ENCODE measurements at regions not wholly inside any gene's neighbourhood (a gene's known extent, or its start where the extent isn't known, plus 50 kb on each side); places are given as distances from the start of the nearest gene placed in this dataset.
"Not testable (repeated sequence)": the region's sequence is repeated elsewhere in the genome, so short reads cannot be mapped to it uniquely, and the experiment has no call there.

- Mint-ChIP-seq H3K9me3 (no peaks in the 10 kb centered on the region), H3K36me3 (no peaks in the 10 kb centered on the region), H3K4me1 (no peaks in the 10 kb centered on the region), H3K27ac (no peak overlapping the region), H3K27me3 (no peaks in the 10 kb centered on the region), H3K4me3 (no peak overlapping the region)
- DNase-seq: no peak
These were observed 110.3 kb upstream of the MYLIP start for GRCh38 chr6:16018626-16019025.

DNA sequence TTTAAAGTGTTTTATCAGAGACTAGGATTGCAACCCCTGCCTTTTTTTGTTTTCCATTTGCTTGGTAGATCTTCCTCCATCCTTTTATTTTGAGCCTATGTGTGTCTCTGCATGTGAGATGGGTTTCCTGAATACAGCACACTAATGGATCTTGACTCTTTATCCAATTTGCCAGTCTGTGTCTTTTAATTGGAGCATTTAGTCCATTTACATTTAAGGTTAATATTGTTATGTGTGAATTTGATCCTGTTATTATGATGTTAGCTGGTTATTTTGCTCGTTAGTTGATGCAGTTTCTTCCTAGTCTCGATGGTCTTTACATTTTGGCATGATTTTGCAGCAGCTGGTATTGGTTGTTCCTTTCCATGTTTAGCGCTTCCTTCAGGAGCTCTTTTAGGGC is 114.6 kb upstream of the MYLIP start:
- not testable (repeated sequence) for H3K4me3 Mint-ChIP-seq, DNase-seq, H3K9me3 Mint-ChIP-seq, H3K4me1 Mint-ChIP-seq, H3K27me3 Mint-ChIP-seq, H3K36me3 Mint-ChIP-seq, H3K27ac Mint-ChIP-seq

DNA sequence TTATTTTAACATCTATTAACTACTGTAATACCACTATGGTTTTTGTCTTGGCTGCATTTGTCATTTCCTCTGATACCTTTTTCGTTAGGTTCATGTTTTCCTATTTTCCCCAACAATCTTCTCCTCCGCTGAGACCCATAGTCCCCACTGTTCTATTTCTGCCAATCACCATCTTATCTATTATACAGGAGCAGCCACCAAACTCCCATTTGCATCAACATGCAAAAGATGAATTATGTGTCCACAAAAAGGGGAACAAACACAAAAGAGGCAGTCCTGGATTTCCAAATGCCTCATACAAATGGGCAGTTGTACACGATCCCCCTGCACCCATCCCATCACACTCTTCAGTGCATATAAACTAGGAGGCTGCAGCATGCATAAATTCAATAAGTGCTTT is 121.7 kb upstream of the MYLIP start:
- H3K27ac Mint-ChIP-seq: no peak overlapping the region
- peaks cover 3% of the 10 kb centered on the region for H3K9me3 Mint-ChIP-seq
- H3K27me3 Mint-ChIP-seq: peaks cover 23% of the 10 kb centered on the region
- H3K4me1 Mint-ChIP-seq: no peaks in the 10 kb centered on the region
- DNase-seq: no peak
- no peak overlapping the region for H3K4me3 Mint-ChIP-seq
- H3K36me3 Mint-ChIP-seq: no peaks in the 10 kb centered on the region

GRCh38 chr6:16006681-16007080 is 122.2 kb upstream of the MYLIP start:
- H3K4me3 Mint-ChIP-seq: no peak overlapping the region
- DNase-seq: no peak
- H3K9me3 Mint-ChIP-seq: peaks cover 3% of the 10 kb centered on the region
- no peaks in the 10 kb centered on the region for H3K4me1 Mint-ChIP-seq
- no peaks in the 10 kb centered on the region for H3K36me3 Mint-ChIP-seq
- no peak overlapping the region for H3K27ac Mint-ChIP-seq
- peaks cover 23% of the 10 kb centered on the region for H3K27me3 Mint-ChIP-seq

- Mint-ChIP-seq H3K4me3 (no peak overlapping the region), H3K36me3 (no peaks in the 10 kb centered on the region), H3K9me3 (peaks cover 3% of the 10 kb centered on the region), H3K4me1 (no peaks in the 10 kb centered on the region), H3K27ac (no peak overlapping the region), H3K27me3 (peaks cover 23% of the 10 kb centered on the region)
- DNase-seq: no peak
These were observed 123.8 kb upstream of the MYLIP start for GRCh38 chr6:16004934-16005679.

DNA sequence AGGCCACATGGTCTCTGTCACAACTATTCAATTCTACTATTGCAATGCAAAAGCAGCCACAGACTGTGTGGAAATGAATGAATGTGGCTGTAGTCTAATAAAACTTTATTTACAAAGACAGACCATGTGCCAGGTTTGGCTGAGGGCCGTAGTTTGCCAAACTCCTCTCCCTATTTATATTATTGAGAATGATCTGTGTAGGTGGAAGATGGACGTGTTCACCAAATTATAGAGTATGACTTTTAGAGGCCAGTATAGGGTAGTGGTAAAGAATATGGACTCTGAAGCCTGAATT is 125.7 kb upstream of the MYLIP start:
- no peaks in the 10 kb centered on the region for H3K9me3 Mint-ChIP-seq
- no peak for DNase-seq
- H3K36me3 Mint-ChIP-seq: no peaks in the 10 kb centered on the region
- peaks cover 23% of the 10 kb centered on the region for H3K27me3 Mint-ChIP-seq
- no peak overlapping the region for H3K27ac Mint-ChIP-seq
- no peaks in the 10 kb centered on the region for H3K4me1 Mint-ChIP-seq
- no peak overlapping the region for H3K4me3 Mint-ChIP-seq

DNA sequence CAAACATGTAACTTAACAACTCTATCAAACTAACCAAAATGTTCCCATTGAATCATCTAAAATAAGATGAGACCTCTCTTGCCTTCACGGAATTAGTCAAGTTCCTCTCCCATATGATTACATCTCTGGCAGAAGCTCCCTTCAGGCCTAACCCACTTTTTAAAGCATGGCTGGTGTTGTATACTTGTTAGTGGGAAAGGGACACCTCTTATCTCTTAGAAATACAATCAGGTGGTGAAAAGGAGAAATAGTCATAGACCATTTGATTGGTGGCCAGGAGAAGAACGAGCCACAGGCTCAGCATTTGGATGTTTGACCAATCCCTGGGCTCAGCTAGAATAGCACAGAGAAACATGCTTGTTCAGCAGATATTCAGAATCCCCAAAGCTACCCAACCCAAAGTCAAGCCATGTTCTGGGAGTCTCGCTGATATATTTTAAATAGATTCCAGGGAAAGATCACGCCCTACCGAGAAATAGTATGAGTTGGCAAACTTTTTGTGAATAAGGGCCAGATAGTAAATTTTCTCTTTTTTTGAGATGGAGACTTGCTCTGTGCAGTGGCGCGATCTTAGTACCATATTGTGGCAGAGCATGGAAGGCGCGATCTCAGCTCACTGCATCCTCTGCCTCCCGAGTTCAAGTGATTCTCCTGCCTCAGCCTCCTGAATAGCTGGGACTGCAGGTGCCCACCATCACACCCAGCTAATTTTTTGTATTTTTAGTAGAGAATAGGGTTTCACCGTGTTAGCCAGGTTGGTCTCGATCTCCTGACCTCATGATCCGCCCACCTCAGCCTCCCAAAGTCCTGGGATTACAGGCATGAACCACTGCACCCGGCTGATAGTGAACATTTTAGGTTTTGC is 126.3 kb upstream of the MYLIP start:
- Mint-ChIP-seq H3K36me3 (no peaks in the 10 kb centered on the region), H3K4me1 (no peaks in the 10 kb centered on the region), H3K27me3 (peaks cover 23% of the 10 kb centered on the region), H3K9me3 (no peaks in the 10 kb centered on the region), H3K27ac (no peak overlapping the region), H3K4me3 (no peak overlapping the region)
- DNase-seq: no peak

GRCh38 chr6:16001158-16001557 is 127.7 kb upstream of the MYLIP start:
- H3K4me3 Mint-ChIP-seq: no peak overlapping the region
- no peaks in the 10 kb centered on the region for H3K4me1 Mint-ChIP-seq
- H3K9me3 Mint-ChIP-seq: no peaks in the 10 kb centered on the region
- no peak for DNase-seq
- H3K27me3 Mint-ChIP-seq: peaks cover 16% of the 10 kb centered on the region
- H3K27ac Mint-ChIP-seq: no peak overlapping the region
- no peaks in the 10 kb centered on the region for H3K36me3 Mint-ChIP-seq

DNA sequence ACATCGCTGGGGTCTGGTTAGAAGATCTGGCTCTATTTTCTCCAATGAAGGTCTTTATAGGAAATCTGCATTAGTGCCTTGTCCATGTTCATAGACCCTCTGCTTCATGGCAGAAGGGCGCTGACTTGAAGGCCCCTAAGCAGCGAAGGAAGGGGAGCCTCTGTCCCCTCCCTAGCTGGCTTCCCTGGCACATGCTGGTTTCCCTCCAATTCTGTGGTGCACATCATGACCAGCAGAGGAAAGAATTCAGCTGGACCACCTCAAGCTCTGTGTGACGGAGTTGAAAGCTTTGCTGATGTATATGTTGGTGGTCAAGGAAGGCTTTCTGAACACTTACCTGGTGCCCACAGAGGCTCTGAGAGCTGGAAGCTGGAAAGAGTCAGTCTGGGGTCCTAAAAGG is 129.7 kb upstream of the MYLIP start:
- no peaks in the 10 kb centered on the region for H3K4me1 Mint-ChIP-seq
- H3K27me3 Mint-ChIP-seq: peaks cover 10% of the 10 kb centered on the region
- no peak overlapping the region for H3K27ac Mint-ChIP-seq
- no peak for DNase-seq
- no peaks in the 10 kb centered on the region for H3K36me3 Mint-ChIP-seq
- no peak overlapping the region for H3K4me3 Mint-ChIP-seq
- no peaks in the 10 kb centered on the region for H3K9me3 Mint-ChIP-seq

GRCh38 chr6:15997586-15998388 is 131.1 kb upstream of the MYLIP start:
- H3K27ac Mint-ChIP-seq: no peak overlapping the region
- H3K36me3 Mint-ChIP-seq: no peaks in the 10 kb centered on the region
- no peak overlapping the region for H3K4me3 Mint-ChIP-seq
- H3K4me1 Mint-ChIP-seq: no peaks in the 10 kb centered on the region
- peaks cover 4% of the 10 kb centered on the region for H3K27me3 Mint-ChIP-seq
- H3K9me3 Mint-ChIP-seq: no peaks in the 10 kb centered on the region
- no peak for DNase-seq

- H3K9me3 Mint-ChIP-seq: no peaks in the 10 kb centered on the region
- H3K4me1 Mint-ChIP-seq: no peaks in the 10 kb centered on the region
- H3K4me3 Mint-ChIP-seq: no peak overlapping the region
- no peak for DNase-seq
- H3K27ac Mint-ChIP-seq: no peak overlapping the region
- H3K36me3 Mint-ChIP-seq: no peaks in the 10 kb centered on the region
- peaks cover 4% of the 10 kb centered on the region for H3K27me3 Mint-ChIP-seq
These were observed 132.9 kb upstream of the MYLIP start for GRCh38 chr6:15996030-15996429.

DNA sequence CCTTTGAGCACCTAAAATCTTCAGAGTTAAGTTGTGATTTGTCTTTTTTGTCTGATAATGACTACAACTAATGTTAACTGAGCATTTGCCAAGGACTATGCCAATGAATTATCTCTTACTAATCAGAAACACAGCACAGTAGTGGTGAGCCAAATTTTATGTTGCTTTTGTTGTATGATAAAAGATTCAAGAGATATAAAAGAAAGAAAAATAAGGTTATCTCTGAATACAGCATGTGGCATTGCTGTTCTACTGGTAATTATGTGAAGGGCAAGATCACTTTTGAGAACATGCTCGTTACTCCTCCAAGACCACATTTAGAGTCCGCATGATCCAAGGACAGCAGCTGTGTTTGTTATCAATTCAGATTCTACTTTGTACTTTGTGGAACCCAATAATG is 133.4 kb upstream of the MYLIP start:
- H3K27me3 Mint-ChIP-seq: peaks cover 4% of the 10 kb centered on the region
- no peaks in the 10 kb centered on the region for H3K9me3 Mint-ChIP-seq
- no peak for DNase-seq
- H3K4me3 Mint-ChIP-seq: no peak overlapping the region
- no peaks in the 10 kb centered on the region for H3K36me3 Mint-ChIP-seq
- no peak overlapping the region for H3K27ac Mint-ChIP-seq
- H3K4me1 Mint-ChIP-seq: no peaks in the 10 kb centered on the region

GRCh38 chr6:15994814-15995459 is 133.9 kb upstream of the MYLIP start:
- H3K27me3 Mint-ChIP-seq: peaks cover 4% of the 10 kb centered on the region
- no peak overlapping the region for H3K27ac Mint-ChIP-seq
- H3K9me3 Mint-ChIP-seq: no peaks in the 10 kb centered on the region
- H3K4me1 Mint-ChIP-seq: no peaks in the 10 kb centered on the region
- DNase-seq: no peak
- H3K36me3 Mint-ChIP-seq: no peaks in the 10 kb centered on the region
- no peak overlapping the region for H3K4me3 Mint-ChIP-seq

DNA sequence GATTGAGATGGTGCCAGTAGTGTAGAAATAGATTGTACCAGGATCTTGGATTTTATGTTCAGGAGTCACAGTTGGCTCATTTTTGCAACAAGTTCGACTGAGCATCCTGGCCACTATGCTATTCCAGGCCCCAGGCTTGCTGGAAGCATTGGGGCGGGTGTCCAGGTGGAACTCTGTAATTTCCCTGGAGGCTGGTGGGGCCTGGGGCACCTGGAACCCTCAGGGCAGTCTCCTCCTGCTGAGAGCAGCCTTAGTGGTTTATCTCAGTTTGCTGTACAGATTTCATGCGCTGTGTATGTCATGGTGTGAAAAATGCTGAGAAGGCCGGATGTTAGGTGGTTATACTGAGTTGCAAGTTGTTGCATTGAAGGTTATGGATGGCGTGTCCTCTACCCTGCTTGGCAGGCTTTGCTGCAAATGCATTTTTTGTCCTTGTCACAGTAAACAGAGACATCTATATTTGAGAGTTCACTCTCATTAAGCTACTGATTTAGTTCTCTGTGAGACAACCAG is 135.1 kb upstream of the MYLIP start:
- Mint-ChIP-seq H3K36me3 (no peaks in the 10 kb centered on the region), H3K4me1 (peaks cover 4% of the 10 kb centered on the region), H3K9me3 (no peaks in the 10 kb centered on the region), H3K27ac (no peak overlapping the region), H3K4me3 (no peak overlapping the region), H3K27me3 (peaks cover 4% of the 10 kb centered on the region)
- DNase-seq: no peak

DNA sequence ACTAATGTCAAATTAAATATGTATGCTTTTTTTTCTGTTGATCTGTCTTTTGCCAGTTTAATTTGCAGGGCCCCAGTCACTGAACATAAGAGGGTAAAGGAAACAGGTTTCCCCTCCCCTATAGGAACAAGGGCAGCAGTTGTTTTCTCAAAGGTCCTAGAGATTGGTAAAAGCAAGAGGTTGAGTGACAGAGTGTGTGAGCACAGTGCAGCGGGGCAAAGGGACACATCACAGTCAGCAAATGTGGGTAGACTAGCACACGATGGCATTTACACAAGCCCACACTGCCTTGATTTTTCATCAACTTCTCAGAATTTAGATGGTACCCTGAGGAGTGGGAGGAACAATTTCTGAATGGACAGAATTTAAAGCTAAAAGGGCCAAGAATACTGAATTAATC is 138.7 kb upstream of the MYLIP start:
- DNase-seq: no peak
- Mint-ChIP-seq H3K27ac (no peak overlapping the region), H3K4me1 (peaks cover 7% of the 10 kb centered on the region), H3K4me3 (no peak overlapping the region), H3K27me3 (peaks cover 4% of the 10 kb centered on the region), H3K36me3 (no peaks in the 10 kb centered on the region), H3K9me3 (no peaks in the 10 kb centered on the region)
